HCT116 (cell line): ENCODE measurements at regions not wholly inside any gene's neighbourhood (a gene's known extent, or its start where the extent isn't known, plus 50 kb on each side); places are given as distances from the start of the nearest gene placed in this dataset.

ENCODE experiments used
- ATAC-seq: fragments of 200-7000 bp; cut with Tn5 transposase; 2 replicates; pipeline ENCODE4 v1.9.1; 2020; ENCODE audit warnings: mild to moderate bottlenecking, moderate library complexity
- BruUV-seq: library from RNA; stranded (reverse); fragments of 400-500 nt; replicated peaks from 2 replicates; lab custom pipeline; 2021; lab: Mats Ljungman, UMichigan
- CTCF ChIA-PET: fragments of 300-600 bp; sonication (Branson Sonifier 250); formaldehyde crosslinking; loops from one replicate; lab custom pipeline; 2021; ENCODE audit warnings: antibody characterized with exemption; lab: Charles Lee
- POLR2A ChIA-PET: fragments of 300-600, 350-600 bp; sonication (Branson Sonifier 250); formaldehyde crosslinking; loops from one replicate; lab custom pipeline; 2021; ENCODE audit warnings: antibody characterized with exemption; lab: Charles Lee
- RAD21 ChIA-PET, 2 experiments: fragments of 300-600 bp; sonication (Branson Sonifier 250); formaldehyde crosslinking; loops; one replicate each; lab custom pipeline; 2023; ENCODE audit warnings: low total read pairs in 2 of 2; ENCODE audit not compliant: uncharacterized antibody in 2 of 2, unreplicated experiment in 2 of 2, low non-redundant PET in 1 of 2; lab: Charles Lee
- DNase-seq: peaks from one replicate; pipeline ENCODE4 v3.0.0-alpha.2; 2010; ENCODE audit warnings: low read depth, low spot score
- H2AFZ ChIP-seq: fragments of 200-600 bp; shearing (Covaris generic), sonication (generic); 2 replicates; pipeline ENCODE4 v1.6.1; 2017; ENCODE audit warnings: low read depth, mixed run types, mixed read lengths, antibody characterized with exemption, low read length; ENCODE audit not compliant: poor library complexity, severe bottlenecking
- H3K27ac ChIP-seq: 2 replicates; pipeline ENCODE4 v1.5.1; 2012; ENCODE audit warnings: low read depth, low read length
- H3K27me3 ChIP-seq: fragments of 200-600 bp; sonication (generic); 2 replicates; pipeline ENCODE4 v1.6.1; 2016; ENCODE audit warnings: mixed run types, low read length, mixed read lengths; ENCODE audit not compliant: insufficient read depth
- H3K36me3 ChIP-seq, 2 experiments: fragments of 200-500 bp in 1 of 2; fragments of 200-600 bp in 1 of 2; sonication (Bioruptor generic) in 1 of 2; sonication (generic) in 1 of 2; 2 replicates each; pipeline versions ENCODE4 v1.5.1 to v1.6.1; 2014 to 2016; ENCODE audit warnings: low read length in 2 of 2, inconsistent platforms in 1 of 2, mixed read lengths in 1 of 2, mixed run types in 1 of 2; ENCODE audit not compliant: insufficient read depth in 2 of 2, control insufficient read depth in 1 of 2
- H3K4me1 ChIP-seq, 2 experiments: fragments of 200-600 bp in 1 of 2; sonication (generic) in 1 of 2; 2 replicates each; pipeline versions ENCODE4 v1.5.1 to v1.6.1; 2012 to 2017; ENCODE audit warnings: low read length in 2 of 2, inconsistent platforms in 1 of 2, mild to moderate bottlenecking in 1 of 2, mixed read lengths in 1 of 2, mixed run types in 1 of 2, moderate library complexity in 1 of 2; ENCODE audit not compliant: insufficient read depth in 2 of 2, control insufficient read depth in 1 of 2
- H3K4me2 ChIP-seq: fragments of 200-600 bp; sonication (generic); 2 replicates; pipeline ENCODE4 v1.6.1; 2017; ENCODE audit warnings: mixed run types, low read length, mixed read lengths
- H3K4me3 ChIP-seq, 2 experiments: fragments of 200-600 bp in 1 of 2; sonication (generic) in 1 of 2; replicated peaks in 1 of 2; 2 replicates each; pipeline ENCODE4 v1.5.1; 2011 to 2016; ENCODE audit warnings: low read length in 2 of 2, control low read depth in 1 of 2, low read depth in 1 of 2, mild to moderate bottlenecking in 1 of 2, mixed read lengths in 1 of 2, mixed run types in 1 of 2
- H3K79me2 ChIP-seq: fragments of 200-600 bp; sonication (generic); 2 replicates; pipeline ENCODE4 v1.6.1; 2017; ENCODE audit warnings: mild to moderate bottlenecking, mixed run types, low read length, moderate library complexity, mixed read lengths; ENCODE audit not compliant: insufficient read depth
- H3K9ac ChIP-seq: fragments of 200-600 bp; sonication (generic); 2 replicates; pipeline ENCODE4 v1.6.1; 2016; ENCODE audit warnings: low read length, mixed read lengths
- H3K9me2 ChIP-seq: fragments of 200-600 bp; sonication (generic), shearing (Covaris generic); 2 replicates; pipeline ENCODE4 v1.6.1; 2017; ENCODE audit warnings: mixed run types, mild to moderate bottlenecking, moderate library complexity; ENCODE audit not compliant: insufficient read depth
- H3K9me3 ChIP-seq, 2 experiments: fragments of 200-500 bp in 1 of 2; fragments of 200-600 bp in 1 of 2; sonication (Bioruptor generic) in 1 of 2; sonication (generic) in 1 of 2; 2 replicates each; pipeline ENCODE4 v1.6.1; 2014 to 2017; ENCODE audit warnings: low read length in 2 of 2, mixed read lengths in 2 of 2, inconsistent platforms in 1 of 2, low read depth in 1 of 2, mild to moderate bottlenecking in 1 of 2, mixed run types in 1 of 2, moderate library complexity in 1 of 2; ENCODE audit not compliant: control insufficient read depth in 1 of 2, insufficient read depth in 1 of 2
- H4K20me1 ChIP-seq: fragments of 200-600 bp; sonication (generic), shearing (Covaris generic); 2 replicates; pipeline ENCODE4 v1.6.1; 2017; ENCODE audit warnings: mixed run types, mild to moderate bottlenecking, moderate library complexity; ENCODE audit not compliant: insufficient read depth
- CBX3 ChIP-seq: IDR thresholded peaks from 2 replicates; pipeline ENCODE4 v1.6.1; 2012; ENCODE audit warnings: low read depth
- CEBPB ChIP-seq: IDR thresholded peaks from 2 replicates; pipeline ENCODE4 v1.6.1; 2012; ENCODE audit warnings: low read depth
- EGR1 ChIP-seq: IDR thresholded peaks from 2 replicates; pipeline ENCODE4 v1.6.1; 2012; ENCODE audit warnings: low read depth
- ELF1 ChIP-seq: IDR thresholded peaks from 2 replicates; pipeline ENCODE4 v1.6.1; 2012; ENCODE audit warnings: low read depth, borderline replicate concordance
- JUND ChIP-seq: IDR thresholded peaks from 2 replicates; pipeline ENCODE4 v1.6.1; 2012
- RAD21 ChIP-seq: IDR thresholded peaks from 2 replicates; pipeline ENCODE4 v1.6.1; 2012; ENCODE audit warnings: low read depth, mild to moderate bottlenecking
- SP1 ChIP-seq: IDR thresholded peaks from 2 replicates; pipeline ENCODE4 v1.6.1; 2012; ENCODE audit warnings: low read depth
- SRF ChIP-seq: IDR thresholded peaks from 2 replicates; pipeline ENCODE4 v1.6.1; 2012; ENCODE audit warnings: low read depth
- TCF7L2 ChIP-seq: IDR thresholded peaks from 2 replicates; pipeline ENCODE4 v1.7.0; 2011; ENCODE audit warnings: borderline replicate concordance, inconsistent platforms; ENCODE audit not compliant: insufficient read depth, insufficient read length; ENCODE audit errors: extremely low read depth
- YY1 ChIP-seq: IDR thresholded peaks from 2 replicates; pipeline ENCODE4 v1.6.1; 2011; ENCODE audit warnings: low read length, low read depth, moderate library complexity, mild to moderate bottlenecking; ENCODE audit not compliant: insufficient replicate concordance; ENCODE audit errors: extremely low read depth
- ZFX ChIP-seq: fragments of 450-650 bp; IDR thresholded peaks from 2 replicates; pipeline ENCODE4 v1.6.1; 2017
- ZNF274 ChIP-seq: fragments of 200-500 bp; sonication (Bioruptor generic); IDR thresholded peaks from 2 replicates; pipeline ENCODE4 v1.6.1; 2014; ENCODE audit warnings: mild to moderate bottlenecking, low read depth, low read length, inconsistent platforms
- intact Hi-C: fragments of 100-400 bp; cut with micrococcal nuclease; formaldehyde crosslinking; loops from 2 replicates; pipeline ENCODE4 v1.10.0; 2022
- TF ChIP-seq, protein P1 (sequence below): IDR thresholded peaks from 2 replicates; pipeline ENCODE4 v1.6.1; 2012
- TF ChIP-seq, protein P2 (sequence below): IDR thresholded peaks from 2 replicates; pipeline ENCODE4 v1.6.1; 2012
- TF ChIP-seq, protein P3 (sequence below), 3 experiments: fragments of 200-600 bp in 1 of 3; sonication (generic) in 1 of 3; IDR thresholded peaks in 2 of 3; conservative IDR thresholded peaks in 1 of 3; 2 replicates each; pipeline ENCODE4 v1.5.1; 2012 to 2017; ENCODE audit warnings: low read depth in 2 of 3, low read length in 2 of 3, antibody characterized with exemption in 1 of 3, borderline replicate concordance in 1 of 3, control low read depth in 1 of 3, mild to moderate bottlenecking in 1 of 3, mixed read lengths in 1 of 3, mixed run types in 1 of 3, moderate library complexity in 1 of 3; ENCODE audit not compliant: insufficient read depth in 1 of 3
- TF ChIP-seq, protein P4 (sequence below): IDR thresholded peaks from 2 replicates; pipeline ENCODE4 v1.6.1; 2012; ENCODE audit warnings: low read depth
- TF ChIP-seq, protein P5 (sequence below): IDR thresholded peaks from 2 replicates; pipeline ENCODE4 v1.6.1; 2011; ENCODE audit warnings: mild to moderate bottlenecking, low read length, moderate library complexity; ENCODE audit not compliant: insufficient replicate concordance; ENCODE audit errors: extremely low read depth

DNA sequence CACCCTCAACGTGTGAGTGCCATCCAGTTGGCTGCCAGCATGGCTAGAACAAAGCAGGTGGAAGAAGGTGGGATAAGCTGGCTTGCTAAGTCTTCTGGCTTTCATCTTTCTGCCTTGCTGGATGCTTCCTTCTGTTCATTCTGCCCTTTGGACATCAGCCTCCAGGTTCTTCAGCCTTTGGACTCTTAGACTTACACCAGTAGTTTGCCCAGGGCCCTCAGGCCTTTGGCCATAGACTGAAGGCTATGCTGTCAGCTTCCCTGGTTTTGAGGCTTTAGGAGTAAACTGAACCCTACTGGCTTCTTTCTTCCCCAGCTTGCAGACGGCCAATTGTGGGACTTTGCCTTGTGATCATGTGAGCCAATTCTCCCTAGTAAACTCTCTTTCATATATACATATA, 155.0 kb upstream of the SERTAD2 start:
- H2AFZ ChIP-seq, result no peak overlapping the region
- ChIA-PET POLR2A (no interaction called here), CTCF (no interaction called here), RAD21 (no interaction called here)
- H4K20me1 ChIP-seq, result no peaks in the 10 kb centered on the region
- no peak for TF ChIP-seq RAD21
- no peak for TF ChIP-seq EGR1
- TF ChIP-seq SP1, result no peak
- TF ChIP-seq, protein P1, sequence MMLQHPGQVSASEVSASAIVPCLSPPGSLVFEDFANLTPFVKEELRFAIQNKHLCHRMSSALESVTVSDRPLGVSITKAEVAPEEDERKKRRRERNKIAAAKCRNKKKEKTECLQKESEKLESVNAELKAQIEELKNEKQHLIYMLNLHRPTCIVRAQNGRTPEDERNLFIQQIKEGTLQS, result no peak
- TF ChIP-seq YY1, result no peak
- no peak for TF ChIP-seq ZFX
- TF ChIP-seq, protein P2, sequence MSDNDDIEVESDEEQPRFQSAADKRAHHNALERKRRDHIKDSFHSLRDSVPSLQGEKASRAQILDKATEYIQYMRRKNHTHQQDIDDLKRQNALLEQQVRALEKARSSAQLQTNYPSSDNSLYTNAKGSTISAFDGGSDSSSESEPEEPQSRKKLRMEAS, result no peak
- TF ChIP-seq CEBPB, result no peak
- TF ChIP-seq TCF7L2, result no peak
- TF ChIP-seq ZNF274, result no peak
- TF ChIP-seq, protein P3, sequence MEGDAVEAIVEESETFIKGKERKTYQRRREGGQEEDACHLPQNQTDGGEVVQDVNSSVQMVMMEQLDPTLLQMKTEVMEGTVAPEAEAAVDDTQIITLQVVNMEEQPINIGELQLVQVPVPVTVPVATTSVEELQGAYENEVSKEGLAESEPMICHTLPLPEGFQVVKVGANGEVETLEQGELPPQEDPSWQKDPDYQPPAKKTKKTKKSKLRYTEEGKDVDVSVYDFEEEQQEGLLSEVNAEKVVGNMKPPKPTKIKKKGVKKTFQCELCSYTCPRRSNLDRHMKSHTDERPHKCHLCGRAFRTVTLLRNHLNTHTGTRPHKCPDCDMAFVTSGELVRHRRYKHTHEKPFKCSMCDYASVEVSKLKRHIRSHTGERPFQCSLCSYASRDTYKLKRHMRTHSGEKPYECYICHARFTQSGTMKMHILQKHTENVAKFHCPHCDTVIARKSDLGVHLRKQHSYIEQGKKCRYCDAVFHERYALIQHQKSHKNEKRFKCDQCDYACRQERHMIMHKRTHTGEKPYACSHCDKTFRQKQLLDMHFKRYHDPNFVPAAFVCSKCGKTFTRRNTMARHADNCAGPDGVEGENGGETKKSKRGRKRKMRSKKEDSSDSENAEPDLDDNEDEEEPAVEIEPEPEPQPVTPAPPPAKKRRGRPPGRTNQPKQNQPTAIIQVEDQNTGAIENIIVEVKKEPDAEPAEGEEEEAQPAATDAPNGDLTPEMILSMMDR (IDR thresholded peaks at IDR 0.05 in 2 of 3, conservative IDR thresholded peaks at IDR 0.05 in 1 of 3; ENCODE audit: borderline replicate concordance in 1 of 3, insufficient read depth in 1 of 3, low read depth in 2 of 3, low read length in 2 of 3), result no peak
- no peak for TF ChIP-seq SRF
- TF ChIP-seq, protein P4, sequence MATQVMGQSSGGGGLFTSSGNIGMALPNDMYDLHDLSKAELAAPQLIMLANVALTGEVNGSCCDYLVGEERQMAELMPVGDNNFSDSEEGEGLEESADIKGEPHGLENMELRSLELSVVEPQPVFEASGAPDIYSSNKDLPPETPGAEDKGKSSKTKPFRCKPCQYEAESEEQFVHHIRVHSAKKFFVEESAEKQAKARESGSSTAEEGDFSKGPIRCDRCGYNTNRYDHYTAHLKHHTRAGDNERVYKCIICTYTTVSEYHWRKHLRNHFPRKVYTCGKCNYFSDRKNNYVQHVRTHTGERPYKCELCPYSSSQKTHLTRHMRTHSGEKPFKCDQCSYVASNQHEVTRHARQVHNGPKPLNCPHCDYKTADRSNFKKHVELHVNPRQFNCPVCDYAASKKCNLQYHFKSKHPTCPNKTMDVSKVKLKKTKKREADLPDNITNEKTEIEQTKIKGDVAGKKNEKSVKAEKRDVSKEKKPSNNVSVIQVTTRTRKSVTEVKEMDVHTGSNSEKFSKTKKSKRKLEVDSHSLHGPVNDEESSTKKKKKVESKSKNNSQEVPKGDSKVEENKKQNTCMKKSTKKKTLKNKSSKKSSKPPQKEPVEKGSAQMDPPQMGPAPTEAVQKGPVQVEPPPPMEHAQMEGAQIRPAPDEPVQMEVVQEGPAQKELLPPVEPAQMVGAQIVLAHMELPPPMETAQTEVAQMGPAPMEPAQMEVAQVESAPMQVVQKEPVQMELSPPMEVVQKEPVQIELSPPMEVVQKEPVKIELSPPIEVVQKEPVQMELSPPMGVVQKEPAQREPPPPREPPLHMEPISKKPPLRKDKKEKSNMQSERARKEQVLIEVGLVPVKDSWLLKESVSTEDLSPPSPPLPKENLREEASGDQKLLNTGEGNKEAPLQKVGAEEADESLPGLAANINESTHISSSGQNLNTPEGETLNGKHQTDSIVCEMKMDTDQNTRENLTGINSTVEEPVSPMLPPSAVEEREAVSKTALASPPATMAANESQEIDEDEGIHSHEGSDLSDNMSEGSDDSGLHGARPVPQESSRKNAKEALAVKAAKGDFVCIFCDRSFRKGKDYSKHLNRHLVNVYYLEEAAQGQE, result no peak
- no peak for TF ChIP-seq CBX3
- TF ChIP-seq, protein P5, sequence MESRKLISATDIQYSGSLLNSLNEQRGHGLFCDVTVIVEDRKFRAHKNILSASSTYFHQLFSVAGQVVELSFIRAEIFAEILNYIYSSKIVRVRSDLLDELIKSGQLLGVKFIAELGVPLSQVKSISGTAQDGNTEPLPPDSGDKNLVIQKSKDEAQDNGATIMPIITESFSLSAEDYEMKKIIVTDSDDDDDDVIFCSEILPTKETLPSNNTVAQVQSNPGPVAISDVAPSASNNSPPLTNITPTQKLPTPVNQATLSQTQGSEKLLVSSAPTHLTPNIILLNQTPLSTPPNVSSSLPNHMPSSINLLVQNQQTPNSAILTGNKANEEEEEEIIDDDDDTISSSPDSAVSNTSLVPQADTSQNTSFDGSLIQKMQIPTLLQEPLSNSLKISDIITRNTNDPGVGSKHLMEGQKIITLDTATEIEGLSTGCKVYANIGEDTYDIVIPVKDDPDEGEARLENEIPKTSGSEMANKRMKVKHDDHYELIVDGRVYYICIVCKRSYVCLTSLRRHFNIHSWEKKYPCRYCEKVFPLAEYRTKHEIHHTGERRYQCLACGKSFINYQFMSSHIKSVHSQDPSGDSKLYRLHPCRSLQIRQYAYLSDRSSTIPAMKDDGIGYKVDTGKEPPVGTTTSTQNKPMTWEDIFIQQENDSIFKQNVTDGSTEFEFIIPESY, result no peak
- TF ChIP-seq ELF1, result no peak
- no peak for TF ChIP-seq JUND
- no peak for ATAC-seq
- H3K27me3 ChIP-seq, result no peaks in the 10 kb centered on the region
- no peak overlapping the region for H3K27ac ChIP-seq
- H3K79me2 ChIP-seq, result no peaks in the 10 kb centered on the region
- H3K9me2 ChIP-seq, result no peaks in the 10 kb centered on the region
- intact Hi-C loops, result no loop called here
- H3K4me1 ChIP-seq, result peaks cover 13 to 25% of the 10 kb centered on the region in 2 experiments
- no peak overlapping the region for H3K9ac ChIP-seq
- H3K9me3 ChIP-seq, result no peaks in the 10 kb centered on the region
- no peak overlapping the region for H3K4me2 ChIP-seq
- no peak overlapping the region for H3K4me3 ChIP-seq
- no peaks in the 10 kb centered on the region for H3K36me3 ChIP-seq
- DNase-seq, result no peak
- BruUV-seq, result no TSS peak
